ENCODE measurements at regions not wholly inside any gene's neighbourhood (a gene's known extent, or its start where the extent isn't known, plus 50 kb on each side); places are given as distances from the start of the nearest gene placed in this dataset.

DNA sequence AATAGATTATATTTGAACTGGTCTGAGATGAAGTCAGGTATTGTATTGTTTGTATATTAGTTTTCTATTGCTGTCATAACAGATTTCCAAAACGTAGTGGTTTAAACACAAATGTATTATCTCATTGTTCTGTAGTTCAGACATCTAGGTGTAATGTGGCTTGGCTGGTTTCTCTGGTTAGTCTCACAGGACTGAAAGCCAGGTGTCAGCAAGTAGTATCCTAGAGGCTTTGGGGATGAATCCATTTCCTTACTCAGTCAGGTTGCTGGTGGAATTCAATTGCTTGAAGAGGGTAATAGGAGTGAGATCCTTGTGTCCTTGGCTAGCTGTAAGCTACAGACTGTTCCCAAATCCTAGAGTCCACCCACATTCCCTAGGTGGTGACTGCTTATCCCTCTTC, 675.8 kb downstream of the NCAM2 start:
- no peak for DNase-seq (ENCODE audit: low read depth, low spot score)
- in situ Hi-C loops (cut with HindIII; ENCODE audit: low sequenced_read_pairs), result no loop called here
- TF ChIP-seq CTCF (IDR thresholded peaks at IDR 0.05; ENCODE audit: low read depth, low read length), result no peak
- no peak overlapping the region for H3K4me3 ChIP-seq (ENCODE audit: low read depth, low read length)

GRCh38 chr21:21675601-21676000, 677.4 kb downstream of the NCAM2 start:
- in situ Hi-C loops (cut with HindIII; ENCODE audit: low sequenced_read_pairs), result no loop called here
- no peak for DNase-seq (ENCODE audit: low read depth, low spot score)
- H3K4me3 ChIP-seq (ENCODE audit: low read depth, low read length), result no peak overlapping the region
- TF ChIP-seq CTCF (IDR thresholded peaks at IDR 0.05; ENCODE audit: low read depth, low read length), result no peak

- no peak overlapping the region for H3K4me3 ChIP-seq (ENCODE audit: low read depth, low read length)
- DNase-seq (ENCODE audit: low read depth, low spot score), result peak; percentile 69
- in situ Hi-C loops (cut with HindIII; ENCODE audit: low sequenced_read_pairs), result no loop called here
- TF ChIP-seq CTCF (IDR thresholded peaks at IDR 0.05; ENCODE audit: low read depth, low read length), result no peak
Observed at GRCh38 chr21:21682172-21682571, 684.0 kb downstream of the NCAM2 start.

DNA sequence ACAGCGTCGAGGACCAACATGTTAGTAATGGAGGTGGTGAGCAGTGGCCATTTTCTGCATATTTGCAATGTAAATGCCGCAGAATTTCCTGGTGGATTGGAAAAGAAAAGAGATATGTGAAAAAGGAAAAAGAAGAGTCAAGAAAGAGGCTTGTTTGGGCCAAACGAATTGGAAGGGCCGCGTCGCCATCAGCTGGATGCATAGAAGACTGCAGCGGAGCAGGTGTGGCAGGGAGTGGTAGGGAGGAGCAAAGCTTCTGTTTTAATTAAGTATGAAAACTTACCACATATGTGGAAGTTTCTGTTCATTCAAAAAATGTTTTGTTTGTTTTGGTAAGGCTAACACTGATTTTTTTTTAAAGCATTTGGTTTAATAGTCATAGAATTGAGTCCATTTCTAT, 690.7 kb downstream of the NCAM2 start:
- H3K4me3 ChIP-seq (ENCODE audit: low read depth, low read length), result no peak overlapping the region
- DNase-seq (ENCODE audit: low read depth, low spot score), result peak; percentile 52
- in situ Hi-C loops (cut with HindIII; ENCODE audit: low sequenced_read_pairs), result no loop called here

GRCh38 chr21:21690068-21690665, 692.0 kb downstream of the NCAM2 start:
- DNase-seq (ENCODE audit: low read depth, low spot score), result no peak
- no peak overlapping the region for H3K4me3 ChIP-seq (ENCODE audit: low read depth, low read length)
- in situ Hi-C loops (cut with HindIII; ENCODE audit: low sequenced_read_pairs), result no loop called here
- no peak for TF ChIP-seq CTCF (IDR thresholded peaks at IDR 0.05; ENCODE audit: low read depth, low read length)

More for the DNA sequence above, 690.7 kb downstream of the NCAM2 start:
- peak; percentile 71 for TF ChIP-seq CTCF (IDR thresholded peaks at IDR 0.05; ENCODE audit: low read depth, low read length)

GRCh38 chr21:21712748-21713520, 714.7 kb downstream of the NCAM2 start:
- TF ChIP-seq CTCF (IDR thresholded peaks at IDR 0.05; ENCODE audit: low read depth, low read length), result no peak
- H3K4me3 ChIP-seq (ENCODE audit: low read depth, low read length), result no peak overlapping the region
- in situ Hi-C loops (cut with HindIII; ENCODE audit: low sequenced_read_pairs), result no loop called here
- DNase-seq (ENCODE audit: low read depth, low spot score), result peak; percentile 82
